ENCODE measurements at regions not wholly inside any gene's neighbourhood (a gene's known extent, or its start where the extent isn't known, plus 50 kb on each side); places are given as distances from the start of the nearest gene placed in this dataset.

GRCh38 chr4:57632564-57632963 is 522.4 kb upstream of the IGFBP7 start:
- DNase-seq (ENCODE audit: low read depth in 1 of 2, low spot score in 1 of 2), result no peak

- no peak for DNase-seq (ENCODE audit: low read depth in 1 of 2, low spot score in 1 of 2)
Measured at GRCh38 chr4:57631147-57631546, 521.0 kb upstream of the IGFBP7 start.

- no peak for DNase-seq (ENCODE audit: low read depth in 1 of 2, low spot score in 1 of 2)
Measured at GRCh38 chr4:57628004-57628403, 517.8 kb upstream of the IGFBP7 start.

- DNase-seq (ENCODE audit: low read depth in 1 of 2, low spot score in 1 of 2), result no peak
Measured at GRCh38 chr4:57614257-57614932, 504.2 kb upstream of the IGFBP7 start.

GRCh38 chr4:57612279-57612678 is 502.1 kb upstream of the IGFBP7 start:
- DNase-seq (ENCODE audit: low read depth in 1 of 2, low spot score in 1 of 2), result no peak

- DNase-seq (ENCODE audit: low read depth in 1 of 2, low spot score in 1 of 2), result no peak
Measured at GRCh38 chr4:57607566-57608180, 497.5 kb upstream of the IGFBP7 start.

GRCh38 chr4:57605376-57605775 is 495.2 kb upstream of the IGFBP7 start:
- DNase-seq (ENCODE audit: low read depth in 1 of 2, low spot score in 1 of 2), result no peak

GRCh38 chr4:57602141-57602540 is 492.0 kb upstream of the IGFBP7 start:
- DNase-seq (ENCODE audit: low read depth in 1 of 2, low spot score in 1 of 2), result no peak

- no peak for DNase-seq (ENCODE audit: low read depth in 1 of 2, low spot score in 1 of 2)
Measured at GRCh38 chr4:57591073-57591472, 480.9 kb upstream of the IGFBP7 start.

GRCh38 chr4:57588557-57588956 is 478.4 kb upstream of the IGFBP7 start:
- DNase-seq (ENCODE audit: low read depth in 1 of 2, low spot score in 1 of 2), result no peak

- no peak for DNase-seq (ENCODE audit: low read depth in 1 of 2, low spot score in 1 of 2)
Measured at GRCh38 chr4:57580710-57581599, 470.8 kb upstream of the IGFBP7 start.

GRCh38 chr4:57575426-57575825 is 465.2 kb upstream of the IGFBP7 start:
- no peak for DNase-seq (ENCODE audit: low read depth in 1 of 2, low spot score in 1 of 2)

GRCh38 chr4:57554556-57555092 is 444.4 kb upstream of the IGFBP7 start:
- DNase-seq (ENCODE audit: low read depth in 1 of 2, low spot score in 1 of 2), result no peak

GRCh38 chr4:57553728-57554127 is 443.5 kb upstream of the IGFBP7 start:
- no peak for DNase-seq (ENCODE audit: low read depth in 1 of 2, low spot score in 1 of 2)

- no peak for DNase-seq (ENCODE audit: low read depth in 1 of 2, low spot score in 1 of 2)
Measured at GRCh38 chr4:57550198-57550597, 440.0 kb upstream of the IGFBP7 start.

- no peak for DNase-seq (ENCODE audit: low read depth in 1 of 2, low spot score in 1 of 2)
Measured at GRCh38 chr4:57548856-57549255, 438.7 kb upstream of the IGFBP7 start.

- DNase-seq (ENCODE audit: low read depth in 1 of 2, low spot score in 1 of 2), result no peak
Measured at GRCh38 chr4:57544811-57545654, 434.8 kb upstream of the IGFBP7 start.

GRCh38 chr4:57504797-57505530 is 394.8 kb upstream of the IGFBP7 start:
- no peak for DNase-seq (ENCODE audit: low read depth in 1 of 2, low spot score in 1 of 2)

- no peak for DNase-seq (ENCODE audit: low read depth in 1 of 2, low spot score in 1 of 2)
Measured at GRCh38 chr4:57504139-57504538, 394.0 kb upstream of the IGFBP7 start.

- DNase-seq (ENCODE audit: low read depth in 1 of 2, low spot score in 1 of 2), result no peak
Measured at GRCh38 chr4:57501720-57502119, 391.5 kb upstream of the IGFBP7 start.
